GM06990 (cell line): ENCODE measurements at regions not wholly inside any gene's neighbourhood (a gene's known extent, or its start where the extent isn't known, plus 50 kb on each side); places are given as distances from the start of the nearest gene placed in this dataset.
A peak's percentile ranks its signal among the peaks of the same experiment; 100 is the strongest.

ENCODE experiments used
- DNase-seq: peaks from one replicate; pipeline ENCODE4 v3.0.0-alpha.2; 2011; ENCODE audit not compliant: insufficient read length; ENCODE audit errors: extremely low read depth
- H3K27me3 ChIP-seq: replicated peaks from 2 replicates; pipeline ENCODE4 v1.6.0; 2011; ENCODE audit warnings: low read length; ENCODE audit not compliant: control insufficient read depth, insufficient read depth
- H3K36me3 ChIP-seq: 2 replicates; pipeline ENCODE4 v1.5.1; 2011; ENCODE audit warnings: low read length; ENCODE audit not compliant: control insufficient read depth, insufficient read depth
- H3K4me3 ChIP-seq: replicated peaks from 2 replicates; pipeline ENCODE4 v1.5.1; 2011; ENCODE audit warnings: low read depth, mild to moderate bottlenecking, control low read depth, low read length
- TF ChIP-seq, protein P1 (sequence below): IDR thresholded peaks from 2 replicates; pipeline ENCODE4 v1.5.1; 2011; ENCODE audit warnings: low read length, control low read depth, mild to moderate bottlenecking, inconsistent platforms; ENCODE audit not compliant: insufficient read depth, poor library complexity, severe bottlenecking

DNA sequence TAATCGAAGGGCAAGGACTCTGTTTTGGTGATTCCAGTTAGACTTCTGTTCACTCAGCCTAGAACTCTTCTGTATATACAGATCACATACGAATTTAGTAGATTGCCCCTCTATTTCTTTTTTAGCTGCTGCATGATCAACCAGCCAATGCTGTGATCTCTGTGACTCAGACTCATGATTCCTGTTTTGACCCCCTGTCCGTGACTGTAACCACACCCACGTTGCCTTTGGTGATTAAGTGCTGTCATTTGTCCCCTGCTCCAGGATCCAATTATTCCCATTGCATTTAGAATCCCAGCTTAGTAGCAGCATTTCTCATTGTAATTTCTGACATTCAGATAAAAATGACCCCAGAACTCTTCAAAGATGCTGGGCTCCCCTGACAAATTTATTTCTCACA lies 545.7 kb downstream of the NPIPA7 start:
- H3K36me3 ChIP-seq, result no peaks in the 10 kb centered on the region
- H3K27me3 ChIP-seq, result no peaks in the 10 kb centered on the region; the same call in 1 of the 2 replicates
- H3K4me3 ChIP-seq, result no peak overlapping the region
- DNase-seq, result no peak
- TF ChIP-seq, protein P1, sequence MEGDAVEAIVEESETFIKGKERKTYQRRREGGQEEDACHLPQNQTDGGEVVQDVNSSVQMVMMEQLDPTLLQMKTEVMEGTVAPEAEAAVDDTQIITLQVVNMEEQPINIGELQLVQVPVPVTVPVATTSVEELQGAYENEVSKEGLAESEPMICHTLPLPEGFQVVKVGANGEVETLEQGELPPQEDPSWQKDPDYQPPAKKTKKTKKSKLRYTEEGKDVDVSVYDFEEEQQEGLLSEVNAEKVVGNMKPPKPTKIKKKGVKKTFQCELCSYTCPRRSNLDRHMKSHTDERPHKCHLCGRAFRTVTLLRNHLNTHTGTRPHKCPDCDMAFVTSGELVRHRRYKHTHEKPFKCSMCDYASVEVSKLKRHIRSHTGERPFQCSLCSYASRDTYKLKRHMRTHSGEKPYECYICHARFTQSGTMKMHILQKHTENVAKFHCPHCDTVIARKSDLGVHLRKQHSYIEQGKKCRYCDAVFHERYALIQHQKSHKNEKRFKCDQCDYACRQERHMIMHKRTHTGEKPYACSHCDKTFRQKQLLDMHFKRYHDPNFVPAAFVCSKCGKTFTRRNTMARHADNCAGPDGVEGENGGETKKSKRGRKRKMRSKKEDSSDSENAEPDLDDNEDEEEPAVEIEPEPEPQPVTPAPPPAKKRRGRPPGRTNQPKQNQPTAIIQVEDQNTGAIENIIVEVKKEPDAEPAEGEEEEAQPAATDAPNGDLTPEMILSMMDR, result no peak

DNA sequence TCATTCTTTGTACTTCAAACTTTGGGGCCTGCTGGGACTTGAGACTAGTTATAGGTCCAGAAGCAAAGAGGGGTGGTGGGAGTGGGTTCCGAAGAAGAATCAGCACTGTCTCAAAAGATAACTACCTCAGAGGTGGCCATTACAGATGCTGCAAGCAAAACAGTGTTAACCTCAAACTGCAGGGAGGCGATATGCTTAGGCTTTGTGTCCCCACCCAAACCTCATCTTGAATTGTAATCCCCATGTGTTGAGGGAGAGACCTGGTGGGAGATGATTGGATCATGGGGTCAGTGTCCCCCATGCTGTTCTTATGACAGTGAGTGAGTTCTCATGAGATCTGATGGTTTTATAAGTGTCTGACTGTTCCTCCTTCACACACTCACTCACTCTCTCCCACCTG lies 545.3 kb downstream of the XYLT1 start:
- Histone ChIP-seq H3K27me3 (no peaks in the 10 kb centered on the region; the same call in 1 of the 2 replicates), H3K4me3 (no peak overlapping the region), H3K36me3 (no peaks in the 10 kb centered on the region)
- TF ChIP-seq, protein P1, result no peak
- no peak for DNase-seq

DNA sequence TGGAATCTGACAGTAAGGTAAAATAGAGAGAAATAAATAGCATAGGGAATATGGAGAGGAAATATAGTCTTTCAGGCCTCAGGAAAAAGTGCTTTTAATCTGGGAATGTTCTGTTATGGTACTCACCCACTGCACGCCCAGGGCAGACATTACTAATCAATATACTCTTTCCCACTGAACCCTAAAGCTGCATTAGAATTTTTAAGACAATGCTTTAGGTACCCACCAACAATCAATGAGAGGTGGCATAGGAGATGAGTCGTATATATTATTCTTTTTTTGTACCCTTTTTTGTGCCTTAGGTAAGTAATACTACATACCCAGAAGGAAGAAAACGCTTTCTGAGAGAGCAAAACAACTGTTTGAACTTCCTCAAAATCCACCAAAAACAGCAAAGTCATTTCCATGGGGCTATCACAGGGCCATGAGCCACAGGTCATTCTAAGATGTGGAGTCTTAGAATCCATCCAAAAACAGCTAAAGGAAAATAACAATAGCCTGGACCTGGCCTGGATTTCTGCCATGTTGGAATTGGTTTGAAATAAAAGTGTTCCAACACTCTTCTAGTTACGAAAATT lies 542.1 kb downstream of the XYLT1 start:
- Histone ChIP-seq H3K4me3 (no peak overlapping the region), H3K27me3 (no peaks in the 10 kb centered on the region), H3K36me3 (no peaks in the 10 kb centered on the region)
- TF ChIP-seq, protein P1, result no peak
- no peak for DNase-seq

DNA sequence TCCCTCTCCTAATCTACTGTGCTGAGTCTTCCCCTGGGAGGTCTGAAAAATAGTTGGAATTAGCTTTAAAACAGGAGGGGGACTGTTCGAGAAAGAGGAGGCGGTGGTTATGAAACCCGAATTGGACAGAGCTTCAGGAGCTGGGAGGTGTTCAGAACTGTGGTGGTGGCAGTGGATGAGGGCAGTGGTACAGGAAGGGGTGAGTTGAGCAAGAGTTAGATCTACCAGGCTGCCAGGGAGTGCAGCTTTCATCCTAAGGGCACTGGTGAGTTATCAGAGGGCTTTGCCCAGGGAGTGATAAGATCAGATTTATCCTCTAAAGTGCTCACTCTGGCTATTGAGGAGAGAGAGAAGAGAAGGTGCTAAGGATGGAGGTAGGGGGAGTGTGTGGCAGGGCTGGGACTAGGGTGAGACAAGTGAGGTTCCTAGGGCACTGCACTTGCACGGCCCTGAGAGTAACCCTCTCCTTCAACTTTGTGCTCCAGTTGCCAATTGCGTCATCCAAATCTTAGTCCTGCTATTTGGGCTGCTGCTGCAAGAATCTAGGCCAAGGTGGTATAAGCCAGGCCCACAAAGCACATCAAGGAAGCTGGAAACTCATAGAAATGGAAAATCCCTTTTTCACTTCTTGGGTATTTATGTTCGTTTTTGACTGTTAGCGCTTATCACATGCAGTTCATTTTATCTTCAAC lies 540.3 kb downstream of the XYLT1 start:
- Histone ChIP-seq H3K27me3 (no peaks in the 10 kb centered on the region; the same call in 1 of the 2 replicates), H3K36me3 (no peaks in the 10 kb centered on the region), H3K4me3 (no peak overlapping the region)
- TF ChIP-seq, protein P1, result no peak
- no peak for DNase-seq

DNA sequence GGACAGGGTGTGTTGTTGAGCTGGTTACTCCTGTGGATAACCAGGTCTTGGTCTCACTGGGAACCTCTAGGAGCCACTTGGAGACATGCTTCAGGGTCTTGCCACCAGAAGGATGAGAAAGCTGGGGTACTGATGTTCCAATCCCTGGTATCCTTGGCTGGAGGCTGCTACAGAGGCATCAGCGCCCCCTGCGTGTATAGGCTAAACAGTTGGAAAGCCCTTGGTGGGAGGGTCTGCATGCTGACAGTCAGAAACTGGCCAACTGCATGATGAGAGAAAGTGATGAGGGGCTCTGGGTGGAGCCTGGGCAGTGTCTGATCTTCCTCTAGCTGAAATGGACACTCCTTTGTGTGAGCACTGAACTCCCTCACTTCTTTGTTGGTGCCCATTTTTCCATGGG lies 536.9 kb downstream of the XYLT1 start:
- TF ChIP-seq, protein P1, result peak; percentile 8
- no peaks in the 10 kb centered on the region; the same call in 1 of the 2 replicates for H3K27me3 ChIP-seq
- DNase-seq, result no peak
- no peak overlapping the region for H3K4me3 ChIP-seq
- no peaks in the 10 kb centered on the region for H3K36me3 ChIP-seq
